Erythroblast (primary cell): ENCODE measurements at regions not wholly inside any gene's neighbourhood (a gene's known extent, or its start where the extent isn't known, plus 50 kb on each side); places are given as distances from the start of the nearest gene placed in this dataset.

Experiments used
- GATA1 ChIP-seq: IDR thresholded peaks from 2 replicates; pipeline ENCODE4 v1.6.1; 2011; ENCODE audit warnings: low read depth, mild to moderate bottlenecking, control low read depth, low read length, moderate library complexity
- POLR2A ChIP-seq: IDR thresholded peaks from 2 replicates; pipeline ENCODE4 v1.6.1; 2011; ENCODE audit warnings: mild to moderate bottlenecking, low read length

- TF ChIP-seq POLR2A (no peak), GATA1 (no peak)
Observed at GRCh38 chr7:12768948-12769347, 81.5 kb downstream of the ARL4A start.
